Ureter (tissue), 1 donor: ENCODE measurements at regions not wholly inside any gene's neighbourhood (a gene's known extent, or its start where the extent isn't known, plus 50 kb on each side); places are given as distances from the start of the nearest gene placed in this dataset.

Experiments used
- DNase-seq: peaks from one replicate; pipeline ENCODE4 v3.0.0-alpha.2; 2020; ENCODE audit warnings: low spot score
- donor health status: DM: yes; HTN: yes; CAD: no.

GRCh38 chr18:61082976-61083630 is 250.1 kb upstream of the CDH20 start:
- DNase-seq = no peak

- DNase-seq = no peak
Observed at GRCh38 chr18:61085036-61085435, 248.2 kb upstream of the CDH20 start.

GRCh38 chr18:61085761-61086160 is 247.5 kb upstream of the CDH20 start:
- no peak for DNase-seq

GRCh38 chr18:61086657-61087056 is 246.6 kb upstream of the CDH20 start:
- no peak for DNase-seq

GRCh38 chr18:61091379-61091778 is 241.9 kb upstream of the CDH20 start:
- DNase-seq = no peak

GRCh38 chr18:61093965-61094364 is 239.3 kb upstream of the CDH20 start:
- DNase-seq = no peak

GRCh38 chr18:61096226-61096625 is 237.0 kb upstream of the CDH20 start:
- DNase-seq = no peak

- no peak for DNase-seq
Observed at GRCh38 chr18:61107113-61107512, 226.1 kb upstream of the CDH20 start.

- no peak for DNase-seq
Observed at GRCh38 chr18:61108706-61109105, 224.5 kb upstream of the CDH20 start.

GRCh38 chr18:61123309-61123708 is 209.9 kb upstream of the CDH20 start:
- DNase-seq = no peak

- no peak for DNase-seq
Observed at GRCh38 chr18:61127714-61128467, 205.3 kb upstream of the CDH20 start.

GRCh38 chr18:61129001-61129400 is 204.2 kb upstream of the CDH20 start:
- DNase-seq = no peak

- no peak for DNase-seq
Observed at GRCh38 chr18:61132031-61132430, 201.2 kb upstream of the CDH20 start.

GRCh38 chr18:61133783-61134182 is 199.4 kb upstream of the CDH20 start:
- DNase-seq = no peak

- no peak for DNase-seq
Observed at GRCh38 chr18:61136711-61137251, 196.4 kb upstream of the CDH20 start.

- DNase-seq = no peak
Observed at GRCh38 chr18:61141691-61142090, 191.5 kb upstream of the CDH20 start.

GRCh38 chr18:61148322-61148721 is 184.9 kb upstream of the CDH20 start:
- no peak for DNase-seq

- no peak for DNase-seq
Observed at GRCh38 chr18:61149786-61150185, 183.4 kb upstream of the CDH20 start.

GRCh38 chr18:61153571-61153970 is 179.7 kb upstream of the CDH20 start:
- DNase-seq = no peak

- DNase-seq = no peak
Observed at GRCh38 chr18:61154866-61155265, 178.4 kb upstream of the CDH20 start.

GRCh38 chr18:61155586-61155985 is 177.6 kb upstream of the CDH20 start:
- no peak for DNase-seq

GRCh38 chr18:61157451-61157850 is 175.8 kb upstream of the CDH20 start:
- DNase-seq = no peak

GRCh38 chr18:61159246-61159645 is 174.0 kb upstream of the CDH20 start:
- no peak for DNase-seq
